GM19043 (cell line): ENCODE measurements at regions not wholly inside any gene's neighbourhood (a gene's known extent, or its start where the extent isn't known, plus 50 kb on each side); places are given as distances from the start of the nearest gene placed in this dataset.
"Not testable (repeated sequence)": the region's sequence is repeated elsewhere in the genome, so short reads cannot be mapped to it uniquely, and the experiment has no call there.

Source experiments
- ATAC-seq: cut with Tn5 transposase; IDR thresholded peaks from one replicate; pipeline ENCODE4 v1.9.1; 2021; ENCODE audit warnings: low read depth; ENCODE audit not compliant: unreplicated experiment

DNA sequence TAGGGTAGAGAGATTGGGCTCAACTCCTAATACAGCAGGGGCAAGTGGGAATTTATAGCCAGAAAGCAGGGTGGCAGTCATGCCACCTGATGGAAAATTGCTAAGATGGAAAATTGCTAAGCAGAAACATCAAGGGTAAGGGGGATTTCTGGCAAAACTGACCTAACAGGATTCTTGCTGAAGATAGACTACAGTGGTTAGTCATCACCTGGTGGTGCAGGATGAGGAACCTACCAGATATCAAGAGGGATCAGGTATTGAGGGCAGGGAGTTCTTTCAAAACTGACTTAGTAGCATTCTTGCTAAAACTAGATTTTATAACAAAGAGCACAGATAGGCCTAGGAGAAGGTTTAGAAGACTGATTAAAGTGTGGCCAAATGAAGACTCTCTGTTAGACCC, 292.9 kb downstream of the PLPP3 start:
- no peak for ATAC-seq

DNA sequence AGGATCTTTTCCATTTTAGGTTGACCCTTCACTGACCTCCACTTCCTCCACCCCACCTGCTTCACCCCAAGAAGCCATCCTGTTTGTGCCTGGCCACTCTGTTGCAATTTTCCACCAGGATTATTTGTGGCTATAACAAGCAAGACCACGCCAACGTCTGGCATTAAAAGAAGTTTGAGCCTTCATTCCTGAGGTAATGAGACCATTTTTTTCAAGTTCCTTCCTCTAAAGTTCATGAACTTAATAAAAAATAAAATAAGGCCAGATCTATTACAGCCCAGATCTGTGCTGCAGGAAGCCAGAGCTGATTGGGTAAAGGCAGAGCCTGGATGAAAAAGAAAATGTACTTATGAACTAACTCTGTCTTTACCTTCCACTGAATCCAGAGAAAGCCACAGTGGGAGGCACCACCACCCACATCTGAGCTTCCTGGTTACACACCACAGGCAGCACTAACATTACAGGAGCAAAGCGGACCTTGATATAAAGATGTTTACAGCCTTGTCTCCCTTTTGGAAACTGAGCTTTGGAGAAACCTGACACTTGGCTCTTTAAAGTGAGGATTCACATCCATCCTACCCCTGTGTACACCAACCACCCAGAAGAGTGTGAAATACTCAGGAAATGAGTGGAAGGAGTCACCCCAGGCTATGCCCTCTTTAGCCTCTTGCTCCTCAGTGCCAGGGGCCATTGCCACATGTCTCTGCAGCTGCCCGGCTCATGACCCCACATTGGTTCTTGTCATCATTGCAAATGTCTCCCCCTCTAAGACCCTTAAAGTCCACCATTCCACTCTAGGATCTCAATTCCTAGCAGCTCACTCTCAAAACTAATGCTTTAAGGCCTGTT, 293.6 kb downstream of the PLPP3 start:
- ATAC-seq: no peak

DNA sequence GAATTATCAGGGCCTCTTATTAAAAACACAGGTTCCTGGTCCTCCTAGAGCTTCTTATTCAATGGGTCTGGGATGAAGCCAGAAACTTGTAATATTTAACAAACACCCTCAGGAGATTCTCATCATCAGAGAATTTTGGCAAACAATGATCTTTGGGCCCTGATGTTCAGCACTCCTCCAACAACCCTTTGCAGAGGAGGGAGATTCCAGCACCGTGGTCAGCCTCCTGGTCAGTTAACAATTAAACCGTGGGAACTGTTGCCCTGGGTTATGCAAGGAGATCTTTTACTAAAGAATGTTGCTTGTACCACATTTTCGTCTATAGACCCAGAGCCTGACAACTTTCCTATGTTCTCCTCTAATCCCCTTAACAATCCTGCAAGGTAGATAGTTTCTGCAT, 294.4 kb downstream of the PLPP3 start:
- ATAC-seq: no peak

DNA sequence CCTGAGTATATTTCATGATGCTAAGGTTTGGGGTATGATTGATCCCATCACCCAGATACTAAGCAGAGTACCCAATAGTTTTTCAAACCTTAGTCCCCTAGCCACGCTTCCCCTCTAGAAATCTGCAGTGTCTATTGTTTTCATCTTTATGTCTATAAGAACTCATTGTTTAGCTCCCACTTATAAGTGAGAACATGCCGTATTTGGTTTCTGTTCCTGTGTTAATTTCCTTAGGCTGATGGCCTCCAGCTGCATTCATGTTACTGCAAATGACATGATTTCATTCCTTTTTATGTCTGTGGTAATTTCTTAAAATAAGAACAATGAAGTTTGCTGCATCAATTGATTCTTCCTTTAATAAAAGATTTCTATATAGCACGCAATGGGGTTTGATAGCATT, 301.3 kb downstream of the PLPP3 start:
- no peak for ATAC-seq

DNA sequence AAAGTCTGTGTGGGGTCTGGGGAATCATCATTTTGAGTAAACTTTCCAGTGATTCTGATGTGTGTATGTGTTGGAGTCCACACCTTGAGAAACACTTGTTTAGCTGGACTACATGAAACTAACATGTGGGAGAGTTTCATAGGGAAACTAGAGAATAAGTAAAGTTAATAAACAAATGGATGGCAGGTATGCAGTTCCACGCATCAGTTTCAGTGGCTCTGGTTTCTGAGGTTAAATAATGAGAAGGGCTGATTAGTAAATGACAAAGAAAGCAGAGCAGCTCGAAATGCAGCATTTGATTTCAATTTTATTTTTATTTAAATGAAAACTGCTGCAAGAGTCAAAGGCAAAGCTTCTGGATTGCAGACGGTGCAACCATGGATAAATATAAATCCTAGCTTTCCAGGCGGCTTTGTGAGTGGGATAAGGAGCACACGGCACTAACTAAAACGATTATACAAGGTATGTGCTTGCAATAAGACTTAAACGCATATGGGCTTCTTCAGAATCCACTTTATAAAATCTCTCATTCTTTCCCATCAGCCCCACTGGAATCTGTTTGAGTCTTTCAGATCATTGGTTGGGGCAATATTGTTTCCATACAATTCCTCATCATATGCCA, 310.7 kb downstream of the PLPP3 start:
- ATAC-seq: no peak

DNA sequence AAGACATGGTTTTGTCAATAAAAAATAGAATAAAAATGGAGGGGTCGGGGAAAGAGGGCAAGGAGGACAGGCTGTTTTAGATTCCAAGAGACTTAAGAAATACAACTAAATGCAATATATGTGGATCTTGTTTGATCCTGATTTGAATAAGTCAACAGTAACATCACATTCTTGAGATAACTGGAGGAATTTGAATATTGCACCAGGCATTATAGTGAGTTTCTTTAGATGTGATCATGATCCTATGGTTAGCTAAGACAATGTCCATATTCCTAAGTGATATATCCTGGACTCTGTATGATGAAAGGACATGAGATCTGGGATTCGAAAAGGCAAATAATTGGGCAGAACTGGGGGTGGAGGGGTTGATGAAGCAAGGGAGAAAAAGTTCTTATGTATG, 311.8 kb downstream of the PLPP3 start:
- ATAC-seq: no peak

DNA sequence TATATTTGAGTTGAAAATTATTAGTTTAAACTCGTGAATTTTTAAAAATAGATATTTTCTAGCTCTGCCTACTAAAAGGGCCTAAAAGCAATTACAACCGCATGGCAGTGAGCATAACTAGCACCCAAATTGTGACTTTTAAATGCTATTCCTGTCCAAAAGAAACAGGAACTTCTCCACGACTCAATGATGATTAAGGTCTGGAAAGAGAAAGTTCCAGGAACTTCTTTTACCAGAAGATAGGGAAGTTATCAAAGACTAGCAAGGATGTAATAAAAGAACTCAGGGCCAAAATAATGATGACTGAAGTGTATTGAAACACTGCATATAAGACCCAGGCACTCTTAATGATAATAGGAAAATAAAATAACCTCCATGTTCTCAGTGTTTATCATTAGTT, 313.0 kb downstream of the PLPP3 start:
- ATAC-seq: no peak

DNA sequence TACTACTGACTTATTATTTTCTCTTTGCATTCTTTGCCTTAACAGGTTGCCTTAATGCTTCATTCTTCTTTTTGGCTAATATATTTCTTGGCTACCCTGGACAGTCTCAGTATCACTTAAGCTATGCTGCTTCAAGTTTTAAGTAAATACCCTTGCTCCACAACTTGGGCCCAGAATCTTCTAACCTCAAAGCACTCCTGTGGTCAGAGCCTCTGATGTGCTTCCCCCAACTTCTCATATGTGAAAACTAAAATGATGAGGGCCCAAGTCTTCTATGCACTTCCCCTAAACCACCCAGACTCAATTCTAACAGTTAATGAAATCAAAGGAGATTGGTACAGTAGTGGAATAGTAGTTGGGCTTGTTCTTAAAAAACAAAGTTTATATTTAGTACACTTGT, 314.1 kb downstream of the PLPP3 start:
- no peak for ATAC-seq

DNA sequence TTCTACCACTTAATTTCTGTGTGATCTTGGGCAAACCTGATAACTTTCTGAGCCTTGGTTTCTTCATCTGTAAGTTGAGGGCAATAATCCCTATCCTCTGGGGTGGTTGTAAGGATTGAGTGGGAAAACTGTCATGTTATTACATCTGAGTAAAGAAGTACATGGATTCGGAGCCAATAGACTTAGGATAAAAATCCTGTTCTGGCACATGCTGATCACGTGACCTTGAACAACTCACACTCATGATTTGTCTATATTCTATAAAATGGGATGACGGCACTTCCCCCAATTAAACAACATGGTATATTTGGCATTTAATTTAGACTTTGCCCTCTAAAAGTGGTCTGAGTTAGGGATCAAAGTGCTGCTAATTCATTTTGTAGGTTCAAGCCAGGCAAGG, 315.5 kb downstream of the PLPP3 start:
- no peak for ATAC-seq

DNA sequence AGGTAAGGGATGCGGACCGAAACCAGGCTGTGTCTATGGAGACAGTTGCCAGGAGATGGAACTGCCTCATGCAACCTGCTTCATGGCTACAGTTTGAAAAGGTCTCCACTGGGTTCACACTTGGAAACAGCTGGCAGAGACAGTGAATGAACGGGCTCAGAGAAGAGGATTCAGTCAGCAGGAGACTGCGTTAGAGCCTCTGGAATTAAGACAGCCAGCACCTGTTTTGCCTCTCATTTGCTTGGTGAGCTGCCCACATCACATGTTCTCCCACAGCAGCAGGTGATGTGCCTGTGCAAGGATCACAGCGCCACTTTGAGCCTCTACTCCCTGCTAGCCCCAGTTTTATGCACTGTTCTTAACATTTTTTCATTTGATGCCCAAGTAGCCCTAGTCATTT, 321.0 kb downstream of the PLPP3 start:
- no peak for ATAC-seq

DNA sequence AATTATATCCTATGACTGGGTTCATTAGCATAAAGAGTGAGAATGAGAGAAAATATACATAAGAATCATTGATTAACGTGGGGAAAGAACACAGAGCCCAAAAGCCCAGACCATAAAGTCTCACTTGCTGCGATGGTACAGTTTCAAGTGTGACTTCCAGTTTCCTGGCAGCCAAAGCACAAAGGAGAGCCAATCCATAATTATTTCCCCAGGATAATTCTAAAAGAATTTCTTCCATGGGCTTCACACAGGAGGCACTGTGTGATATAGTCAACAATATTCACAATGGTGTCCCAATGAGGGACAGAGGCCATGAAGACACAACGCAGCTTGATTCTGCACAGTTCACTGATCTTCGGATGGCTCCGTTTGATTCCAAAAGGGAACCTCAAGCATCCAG, 321.6 kb downstream of the PLPP3 start:
- ATAC-seq: no peak

DNA sequence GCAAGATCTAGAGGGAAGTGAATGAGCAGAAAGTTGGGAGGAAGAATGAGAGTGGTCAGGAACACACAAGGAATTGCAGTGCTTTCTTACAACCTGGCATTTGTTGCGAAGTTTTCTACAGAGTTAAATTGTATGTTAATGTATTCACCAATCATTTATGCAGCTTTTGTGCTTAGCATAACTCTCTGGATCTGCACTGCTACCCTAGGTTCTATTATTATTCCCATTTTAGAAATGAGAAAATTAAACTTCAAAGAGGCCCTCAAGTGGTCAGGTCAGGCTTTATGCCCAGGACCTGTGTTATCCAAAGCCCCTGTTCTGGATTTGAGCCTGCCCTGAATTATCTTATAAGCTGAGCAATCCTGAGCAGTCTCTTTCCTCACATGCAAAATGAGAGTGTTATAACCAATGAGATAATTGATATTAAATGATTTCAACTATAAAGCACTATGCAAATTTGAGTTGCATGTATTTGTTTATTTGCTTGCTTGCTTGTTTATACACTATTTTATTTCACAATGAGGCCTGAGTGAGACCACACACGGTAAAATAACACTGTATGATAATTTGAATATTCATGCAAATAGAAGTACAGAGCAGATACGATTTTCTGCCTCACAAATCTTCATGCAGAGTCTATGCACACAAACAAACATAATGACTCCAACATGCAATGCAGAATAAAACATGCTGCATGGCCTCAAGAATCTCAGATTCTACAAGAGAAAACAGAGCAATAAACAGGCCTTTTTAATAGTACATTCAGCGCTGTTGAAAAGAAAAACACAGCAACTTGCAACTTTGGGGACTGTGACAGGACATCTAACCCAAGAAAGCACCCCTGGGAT, 323.0 kb downstream of the PLPP3 start:
- no peak for ATAC-seq

DNA sequence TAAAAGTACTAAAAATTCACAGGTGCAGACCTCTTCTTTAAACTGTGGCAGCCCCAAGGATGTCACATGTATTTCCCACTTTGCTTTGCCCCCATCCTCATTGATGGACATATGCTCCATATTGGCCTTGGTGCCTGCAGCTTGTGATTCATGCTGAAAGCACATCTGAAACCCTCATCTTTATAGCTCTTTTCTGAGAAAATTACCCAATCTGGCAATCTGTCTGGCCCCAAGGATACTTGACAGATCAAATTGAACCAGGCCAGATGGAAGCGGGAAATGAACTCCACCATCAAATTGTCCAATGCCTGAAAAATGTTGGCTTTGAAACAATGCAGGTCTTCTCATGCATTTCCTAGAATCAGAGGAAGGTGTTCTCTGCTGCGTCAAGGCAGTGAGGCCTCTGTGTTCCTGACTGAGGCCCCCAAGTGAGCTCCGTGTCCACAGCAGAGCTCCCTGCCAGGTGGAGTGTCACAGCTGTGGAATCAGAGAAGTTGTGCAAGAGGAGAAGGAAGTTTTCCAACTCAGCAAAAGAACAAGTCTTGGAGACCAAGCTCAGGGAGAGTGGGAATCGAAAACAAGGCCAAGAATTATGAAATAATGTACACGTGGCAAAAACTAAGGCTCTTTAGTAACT, 323.7 kb downstream of the PLPP3 start:
- no peak for ATAC-seq

DNA sequence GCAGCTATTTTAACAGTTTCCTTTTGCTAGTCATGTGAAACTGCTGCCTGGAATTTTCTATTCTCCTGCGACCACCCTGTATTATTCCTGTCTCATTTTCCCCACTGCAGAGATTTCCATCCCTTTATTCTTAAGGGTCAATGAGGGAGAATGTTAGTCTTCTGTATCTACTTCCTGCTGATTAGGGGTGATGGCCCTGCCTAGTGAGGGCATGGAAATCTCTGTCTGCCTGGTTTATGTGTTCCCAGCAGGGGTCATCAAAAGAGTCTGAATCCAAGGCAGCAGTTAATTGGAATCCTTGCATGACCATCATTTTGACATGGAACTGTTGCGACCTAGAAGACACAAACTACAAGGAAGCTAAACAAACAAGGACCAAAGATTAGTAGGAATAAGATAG, 325.2 kb downstream of the PLPP3 start:
- ATAC-seq: no peak

DNA sequence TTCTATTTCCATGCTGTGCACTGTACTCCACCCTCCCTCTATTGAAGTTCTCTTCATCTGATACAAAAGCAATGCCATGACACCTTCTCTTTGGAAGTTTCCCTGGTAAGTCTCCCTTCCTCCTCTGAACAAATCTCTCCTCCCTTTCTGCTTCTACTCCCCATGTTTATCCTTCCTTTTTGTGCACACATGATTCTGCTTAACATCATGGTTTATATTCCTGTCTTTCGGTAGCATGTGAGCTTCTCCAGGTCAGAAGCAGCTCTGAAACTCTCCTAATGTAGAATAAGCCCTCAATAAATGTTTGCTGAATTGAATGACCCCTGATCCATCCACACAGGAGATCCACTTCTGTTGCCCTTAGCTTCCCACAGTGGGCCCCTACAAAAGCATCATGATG, 328.6 kb downstream of the PLPP3 start:
- ATAC-seq: no peak

DNA sequence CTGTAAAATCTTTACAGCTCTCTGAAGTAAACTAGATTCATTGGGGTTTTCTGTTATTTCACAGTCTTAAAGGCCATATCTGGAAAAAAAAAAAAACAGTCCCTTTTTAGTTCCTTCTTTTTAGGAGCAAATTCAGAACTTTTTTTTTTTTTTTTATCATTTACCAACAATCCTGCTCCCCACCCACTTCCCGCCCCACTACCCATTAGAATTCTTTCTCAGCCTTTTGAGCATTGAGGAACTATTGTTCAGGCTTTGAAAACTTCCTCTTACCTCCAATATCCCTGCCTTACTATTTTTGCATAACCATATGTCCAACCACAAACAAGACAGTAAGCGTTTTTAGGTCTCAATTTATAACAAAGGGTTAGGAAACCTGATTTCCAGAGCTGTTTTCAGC, 330.1 kb downstream of the PLPP3 start:
- no peak for ATAC-seq

DNA sequence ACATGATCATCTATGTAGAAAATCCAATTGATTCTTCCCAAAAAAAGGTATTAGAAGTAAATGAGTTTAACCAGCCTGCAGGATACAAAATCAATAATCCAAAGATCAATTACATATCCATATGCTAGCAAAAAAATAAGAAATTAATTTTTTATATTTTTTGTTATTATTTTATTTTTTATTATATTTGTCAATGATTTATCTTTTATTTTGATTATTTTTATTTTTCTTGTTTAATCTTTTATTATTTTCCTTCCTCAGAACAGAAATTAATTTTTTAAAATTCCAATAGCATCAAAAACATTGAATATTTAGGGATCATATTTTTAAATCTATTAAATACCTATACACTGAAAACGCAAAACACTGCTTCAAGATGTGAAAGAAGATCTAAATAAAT, 331.2 kb downstream of the PLPP3 start:
- no peak for ATAC-seq

DNA sequence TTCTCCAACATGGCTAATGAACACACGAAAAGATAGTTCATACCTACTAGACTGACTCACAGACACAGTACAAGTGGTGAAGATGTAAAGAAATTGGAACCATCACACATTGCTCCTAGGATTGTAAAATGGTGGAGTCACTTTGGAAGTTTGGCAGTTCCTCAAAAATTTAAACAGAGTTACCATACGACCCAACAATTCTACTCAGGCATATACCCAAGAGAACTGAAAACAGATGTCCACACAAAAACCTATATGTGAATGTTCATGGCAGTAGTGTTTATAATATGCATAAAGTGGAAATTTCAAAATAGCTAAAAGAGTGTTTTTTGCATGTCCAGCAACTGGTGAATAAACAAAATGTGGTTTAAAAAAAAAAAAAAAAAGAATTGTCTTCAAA, 332.6 kb downstream of the PLPP3 start:
- ATAC-seq: not testable (repeated sequence)

DNA sequence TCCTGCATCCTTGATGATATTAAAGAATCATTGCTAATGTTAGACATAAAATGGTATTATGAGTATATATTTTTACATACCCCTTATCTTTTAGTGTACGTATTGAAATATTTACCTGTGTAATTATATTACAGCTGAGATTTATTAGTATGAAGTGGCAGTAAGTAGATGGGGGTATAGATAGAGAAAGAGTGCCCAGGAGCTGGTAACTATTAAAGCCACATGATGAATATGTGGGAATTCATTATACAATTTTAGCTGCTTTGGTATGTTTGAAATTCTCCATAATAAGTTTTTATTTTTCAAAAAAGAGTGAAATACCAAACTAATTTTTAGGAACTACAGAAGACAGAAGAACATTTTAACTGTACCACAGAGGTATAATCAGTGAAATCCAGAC, 339.0 kb downstream of the PLPP3 start:
- ATAC-seq: no peak

DNA sequence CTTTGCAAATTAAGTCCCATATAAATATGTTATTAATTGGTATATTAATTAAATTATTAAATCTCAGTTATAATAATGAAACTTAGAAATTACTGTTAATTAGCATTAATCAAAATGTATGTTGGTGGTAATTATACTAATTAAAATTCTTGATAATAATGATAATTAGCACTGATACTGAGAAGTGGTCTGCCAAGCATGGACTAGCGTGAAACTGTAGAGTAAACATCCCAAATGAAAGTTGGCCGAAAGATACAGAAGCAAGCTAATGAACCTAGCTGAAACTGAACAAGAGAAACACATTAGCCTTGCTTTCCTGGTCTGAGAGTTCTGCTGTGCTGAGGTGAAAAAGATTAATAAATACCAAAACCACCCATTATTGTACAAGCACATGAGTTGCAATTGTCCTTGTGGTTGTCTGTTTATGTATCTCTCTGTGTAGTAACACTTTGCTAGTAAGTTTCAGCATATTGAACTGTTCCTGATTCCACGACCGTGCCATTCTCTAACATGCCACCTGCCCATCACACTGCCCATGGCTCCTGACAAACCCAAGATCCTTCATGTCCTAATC, 341.8 kb downstream of the PLPP3 start:
- no peak for ATAC-seq

DNA sequence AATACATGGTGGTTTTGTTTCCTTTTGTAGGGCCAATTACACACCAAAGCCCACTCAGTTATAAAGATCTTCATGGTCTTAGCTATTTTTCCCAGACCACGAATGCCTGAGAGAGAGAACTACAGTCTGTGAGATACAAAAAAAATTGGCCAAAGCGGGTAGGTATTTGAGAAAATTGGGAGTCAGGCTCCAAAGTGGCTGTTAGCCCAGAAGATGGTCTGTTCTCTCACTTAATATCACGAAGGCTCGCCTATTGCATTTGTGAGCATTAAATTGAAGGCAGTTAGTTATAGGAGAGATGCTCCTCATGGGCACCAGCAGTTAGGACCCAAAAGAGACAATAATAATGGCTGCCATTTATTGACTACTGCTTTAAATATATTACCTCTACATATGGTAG, 342.7 kb downstream of the PLPP3 start:
- no peak for ATAC-seq
